Mammary epithelial cell (primary cell): ENCODE measurements at regions not wholly inside any gene's neighbourhood (a gene's known extent, or its start where the extent isn't known, plus 50 kb on each side); places are given as distances from the start of the nearest gene placed in this dataset.

ENCODE experiments used
- CTCF ChIP-seq, 2 donors: IDR thresholded peaks in 1 of 2; conservative IDR thresholded peaks in 1 of 2; 2 replicates each; pipeline ENCODE4 v1.5.1; 2011 to 2012; ENCODE audit warnings: inconsistent platforms in 2 of 2, low read length in 2 of 2, mild to moderate bottlenecking in 2 of 2, control low read depth in 1 of 2, low read depth in 1 of 2; ENCODE audit not compliant: insufficient read depth in 1 of 2; ENCODE audit errors: extremely low read depth in 1 of 2
- EZH2 ChIP-seq: IDR thresholded peaks from 2 replicates; pipeline ENCODE4 v1.6.1; 2012; ENCODE audit warnings: low read length, inconsistent platforms, borderline replicate concordance

GRCh38 chr22:49286181-49286760 lies 541.4 kb downstream of the BRD1 start:
- TF ChIP-seq CTCF (conservative IDR thresholded peaks at IDR 0.05 in 1 of 2, IDR thresholded peaks at IDR 0.05 in 1 of 2; ENCODE audit: extremely low read depth in 1 of 2, insufficient read depth in 1 of 2, low read depth in 1 of 2, low read length in 2 of 2), result no peak
- TF ChIP-seq EZH2, result no peak
